GM21737 (cell line): ENCODE measurements at regions not wholly inside any gene's neighbourhood (a gene's known extent, or its start where the extent isn't known, plus 50 kb on each side); places are given as distances from the start of the nearest gene placed in this dataset.
"Not testable (repeated sequence)": the region's sequence is repeated elsewhere in the genome, so short reads cannot be mapped to it uniquely, and the experiment has no call there.

Source experiments
- ATAC-seq: cut with Tn5 transposase; IDR thresholded peaks from one replicate; pipeline ENCODE4 v1.9.1; 2021; ENCODE audit warnings: mild to moderate bottlenecking, moderate library complexity; ENCODE audit not compliant: unreplicated experiment

DNA sequence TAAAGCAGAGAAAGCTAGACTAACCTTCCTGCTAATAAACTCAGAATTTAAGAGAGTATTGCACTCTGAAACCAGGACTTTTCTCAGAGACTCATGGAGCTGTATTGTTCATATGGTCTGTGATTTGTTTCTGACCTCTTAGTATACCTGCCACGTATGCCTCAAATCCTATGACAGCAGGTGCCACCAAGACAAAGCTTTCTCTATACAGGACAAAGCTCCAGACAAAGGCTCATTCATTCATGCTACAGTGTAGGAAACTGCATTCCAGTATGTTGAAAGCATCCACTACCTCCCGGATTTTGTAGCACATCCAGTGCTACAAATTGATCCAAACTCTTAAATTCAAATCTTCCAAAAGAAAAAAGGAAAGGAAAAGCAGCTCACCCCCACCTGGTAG is 178.3 kb downstream of the CHIC2 start:
- no peak for ATAC-seq

DNA sequence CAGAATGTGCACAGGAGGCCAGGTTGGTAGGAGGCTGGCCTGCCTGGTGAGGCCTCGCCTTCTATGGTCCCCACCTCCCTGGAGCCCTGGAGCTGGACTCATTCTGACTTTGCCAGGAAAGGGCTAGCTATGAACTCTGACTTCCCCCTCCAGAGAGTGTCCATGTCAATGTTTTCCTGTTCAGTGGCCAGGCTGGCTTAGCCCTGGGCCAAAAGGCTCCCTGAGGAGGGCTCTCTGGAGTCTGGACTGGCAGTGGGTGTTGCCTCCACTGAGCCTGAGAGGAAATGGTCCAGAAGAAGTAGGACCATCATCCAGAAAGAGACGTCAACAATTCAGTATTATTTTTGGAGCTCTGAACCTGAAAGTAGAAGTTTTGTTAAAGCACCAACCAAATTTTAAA is 178.7 kb downstream of the CHIC2 start:
- no peak for ATAC-seq

DNA sequence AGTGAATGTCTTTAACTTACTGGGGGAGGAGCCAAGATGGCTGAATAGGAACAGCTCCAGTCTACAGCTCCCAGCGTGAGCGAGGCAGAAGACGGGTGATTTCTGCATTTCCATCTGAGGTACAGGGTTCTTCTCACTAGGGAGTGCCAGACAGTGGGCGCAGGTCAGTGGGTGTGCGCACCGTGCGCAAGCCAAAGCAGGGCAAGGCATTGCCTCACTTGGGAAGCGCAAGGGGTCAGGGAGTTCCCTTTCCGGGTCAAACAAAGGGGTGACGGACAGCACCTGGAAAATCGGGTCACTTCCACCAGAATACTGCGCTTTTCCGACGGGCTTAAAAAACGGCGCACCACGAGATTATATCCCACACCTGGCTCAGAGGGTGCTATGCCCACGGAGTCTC is 187.3 kb downstream of the CHIC2 start:
- ATAC-seq, result not testable (repeated sequence)

DNA sequence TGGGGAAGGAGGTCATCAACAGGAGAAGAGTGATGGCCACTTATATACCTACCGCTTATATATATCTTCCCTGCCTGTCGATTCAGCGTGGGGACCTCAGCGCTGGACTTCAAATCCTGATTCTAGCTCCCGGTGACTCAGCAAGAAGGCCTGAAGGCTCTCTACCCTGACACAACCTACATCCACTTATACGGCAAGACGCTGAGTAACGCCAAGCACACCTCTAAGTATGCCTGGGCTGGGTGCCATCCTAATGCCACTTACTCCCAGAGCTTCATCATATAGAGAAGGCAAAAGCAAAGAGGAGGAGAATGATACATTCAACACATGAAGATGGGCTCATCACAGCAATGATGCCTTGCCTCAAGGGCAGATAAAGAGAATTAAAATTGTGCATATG is 198.3 kb downstream of the CHIC2 start:
- ATAC-seq, result no peak

DNA sequence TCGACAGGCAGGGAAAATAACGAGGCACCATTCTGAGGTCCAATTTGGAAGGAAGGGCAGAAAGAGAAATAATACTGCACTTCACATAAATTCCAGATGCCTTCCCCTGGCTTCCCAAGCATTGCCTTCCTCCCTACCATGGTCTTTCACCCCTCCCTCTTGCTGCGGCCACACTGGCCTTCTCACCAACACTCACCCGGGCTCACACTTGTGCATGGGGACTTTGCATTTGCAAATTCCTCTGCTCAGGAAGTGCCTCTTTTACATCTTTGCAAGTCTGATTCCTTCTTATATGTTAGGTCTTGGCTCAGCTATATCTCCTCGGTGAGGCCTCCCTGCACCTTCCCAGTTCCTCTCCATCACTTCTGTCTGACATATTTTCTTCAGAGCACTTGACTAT is 199.4 kb downstream of the CHIC2 start:
- no peak for ATAC-seq

DNA sequence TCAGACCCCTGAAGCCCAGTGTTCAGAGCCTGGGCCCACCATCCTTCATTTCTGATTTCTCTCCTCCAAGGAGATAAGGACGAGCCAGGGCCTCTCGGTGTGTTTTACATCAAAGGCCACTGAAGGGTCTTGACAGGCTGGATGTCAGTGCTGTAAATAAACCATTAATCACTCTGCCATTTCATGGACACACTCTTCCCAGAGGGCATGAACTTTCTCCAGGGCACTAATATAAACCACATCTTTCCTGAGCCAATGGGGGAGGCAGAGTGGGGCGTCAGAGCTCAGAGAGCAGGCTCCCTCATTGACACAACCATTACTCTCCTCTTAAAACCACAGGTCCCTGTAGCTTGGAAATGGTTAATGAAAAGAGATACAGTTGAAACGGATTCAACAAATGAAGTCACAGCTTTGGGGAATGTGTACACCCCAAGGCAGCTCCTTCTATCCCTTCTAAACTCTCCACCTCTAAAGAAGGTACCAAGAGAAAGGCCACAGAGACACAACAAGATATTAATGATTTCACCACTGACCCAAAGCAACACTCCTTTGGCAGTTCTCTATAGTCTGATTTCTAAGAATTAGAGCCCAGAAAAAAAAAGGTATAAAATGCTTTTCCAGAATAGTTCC is 200.6 kb downstream of the CHIC2 start:
- ATAC-seq, result no peak

DNA sequence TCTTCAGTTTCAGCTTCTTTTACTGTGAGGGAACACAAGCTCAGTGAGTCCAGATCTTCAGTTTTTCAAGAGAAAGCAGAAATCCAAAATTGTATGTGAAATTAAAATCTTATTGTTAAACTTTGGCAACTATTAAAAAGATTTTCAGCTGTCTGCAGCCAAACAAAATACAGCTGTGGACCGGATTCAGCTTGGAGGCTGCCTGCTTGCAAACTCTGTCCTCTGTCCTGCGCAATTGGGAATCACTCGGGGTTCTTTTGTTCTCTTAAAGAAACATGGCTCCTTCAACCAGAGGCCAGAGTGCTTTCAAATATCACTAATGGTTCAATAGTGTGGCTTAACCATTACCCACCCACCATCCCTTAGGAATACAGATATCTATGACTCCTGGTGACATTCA is 201.2 kb downstream of the CHIC2 start:
- no peak for ATAC-seq

DNA sequence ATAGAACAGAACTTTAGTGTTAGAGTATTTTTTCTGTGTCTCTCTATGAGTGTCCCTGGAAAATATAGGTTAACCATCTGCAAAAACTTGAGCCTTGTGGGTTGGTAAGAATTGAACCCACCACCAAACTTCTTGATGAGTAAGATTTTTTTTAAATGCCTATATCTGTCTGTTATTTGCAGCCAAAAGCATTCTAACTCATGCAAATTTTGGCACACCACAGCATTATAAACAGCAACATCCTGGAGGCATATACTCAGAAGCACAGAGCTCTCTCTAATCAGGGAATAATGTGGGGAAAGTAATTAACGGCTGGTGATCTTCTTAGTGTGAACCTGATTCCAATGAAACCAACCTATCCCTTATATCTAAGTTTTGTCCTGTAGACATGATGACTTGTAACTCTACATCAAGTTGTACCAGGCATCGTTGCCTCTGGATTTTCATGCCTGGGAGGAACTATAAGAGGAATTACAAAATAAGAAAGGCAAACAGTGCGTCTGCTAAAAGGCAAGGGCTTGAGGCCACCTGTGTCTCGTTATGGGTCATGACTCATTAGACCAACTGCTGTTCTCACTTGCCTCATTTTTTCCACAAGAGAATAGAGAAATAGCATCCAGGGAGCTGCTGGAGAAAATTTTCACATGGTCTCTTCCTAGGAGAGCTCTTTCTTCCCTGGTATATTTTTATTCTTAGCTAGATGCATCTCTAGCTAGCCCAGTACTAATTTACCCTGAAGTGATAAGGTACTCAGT is 202.4 kb downstream of the CHIC2 start:
- no peak for ATAC-seq

DNA sequence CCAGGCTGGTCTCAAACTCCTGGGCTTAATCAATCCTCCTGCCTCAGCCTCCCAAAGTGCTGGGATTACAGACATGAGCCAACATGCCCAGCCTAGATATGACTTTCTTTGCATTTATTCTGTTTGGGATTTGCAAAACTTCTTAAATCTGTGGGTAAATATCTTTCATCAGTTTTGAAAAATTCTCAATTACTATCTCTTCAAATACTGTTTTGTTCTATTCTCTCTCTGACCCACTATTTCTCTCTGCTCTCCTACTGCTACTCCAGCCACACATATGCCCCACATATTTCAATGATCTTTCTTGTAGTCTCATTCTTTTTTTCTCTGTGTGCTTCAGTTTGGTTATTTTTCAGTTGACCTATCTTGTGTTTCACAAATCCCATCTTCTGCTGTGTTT is 205.1 kb downstream of the CHIC2 start:
- ATAC-seq, result no peak

DNA sequence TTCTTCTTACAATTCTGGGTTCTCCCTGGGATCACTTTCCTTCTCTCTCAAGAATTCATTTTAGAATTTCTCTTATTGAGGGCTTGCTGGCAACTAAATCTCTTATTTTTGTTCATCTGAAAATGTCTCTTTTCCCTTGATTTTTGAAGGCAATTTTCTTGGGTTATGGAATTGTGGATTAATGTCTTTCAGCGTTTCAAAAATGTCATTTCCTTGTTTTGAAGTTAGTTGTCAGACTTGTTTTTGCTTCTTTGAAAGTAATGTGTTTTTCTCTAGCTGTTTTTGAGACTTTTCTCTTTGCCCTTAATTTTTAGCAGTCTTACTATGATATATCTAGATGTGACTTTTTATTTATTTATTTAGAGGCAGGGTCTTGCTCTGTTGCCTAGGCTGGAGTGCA is 205.7 kb downstream of the CHIC2 start:
- ATAC-seq, result no peak

DNA sequence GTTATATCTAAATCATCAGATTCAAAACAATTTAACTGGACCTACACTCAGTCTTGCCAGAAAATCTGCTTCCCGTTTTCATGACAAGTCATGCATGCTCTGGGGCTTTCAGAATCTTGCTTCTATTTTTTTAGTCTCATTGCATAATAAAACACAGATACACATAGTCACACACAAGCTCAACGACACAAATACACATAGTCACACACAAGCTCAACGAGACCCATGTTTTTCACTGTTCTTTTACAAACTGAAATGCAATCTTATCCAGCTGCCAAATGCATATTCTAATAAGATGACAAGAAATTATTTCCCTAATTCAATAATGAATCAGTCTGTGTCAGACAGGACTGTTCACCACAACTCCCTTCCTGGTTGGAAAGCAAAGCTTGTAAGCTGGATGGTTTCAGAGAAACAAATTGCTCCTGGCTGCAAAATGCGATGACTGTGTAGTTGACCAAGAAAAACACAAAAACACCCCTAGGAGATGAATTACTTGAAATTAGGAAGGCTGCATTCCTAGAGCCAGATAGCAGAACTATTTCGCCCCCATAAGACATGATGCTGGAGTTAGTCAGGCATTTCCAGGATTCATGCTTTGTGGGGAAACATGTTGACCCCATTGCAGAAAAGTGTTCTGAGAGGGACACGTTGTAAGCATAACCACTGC is 208.7 kb downstream of the CHIC2 start:
- no peak for ATAC-seq

DNA sequence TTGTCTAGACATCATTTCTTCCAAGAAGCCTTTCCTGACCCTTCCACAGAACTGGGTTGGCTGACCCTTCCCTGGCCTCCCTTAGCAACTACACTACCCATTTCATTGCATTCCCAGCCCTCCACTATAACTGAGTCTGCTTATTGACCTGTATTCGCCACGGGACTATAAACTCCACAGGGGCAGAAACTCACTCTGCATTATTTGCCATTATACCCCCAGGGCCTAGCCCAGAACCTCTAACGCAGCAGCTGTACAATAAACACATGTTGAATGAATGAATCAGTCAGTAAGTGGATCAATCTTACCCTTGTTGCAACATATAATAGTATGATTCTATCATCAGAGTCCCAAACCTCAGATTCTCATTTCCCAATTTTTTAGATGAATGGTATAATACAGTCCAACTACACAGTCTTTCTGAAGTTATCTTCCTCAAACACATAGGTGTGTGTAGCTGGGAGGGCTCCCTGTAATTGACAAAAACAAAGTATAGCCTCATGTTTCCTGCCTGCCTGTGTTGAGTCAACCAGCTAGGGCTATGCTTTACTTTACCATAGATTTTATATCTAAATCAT is 209.3 kb downstream of the CHIC2 start:
- ATAC-seq, result no peak

DNA sequence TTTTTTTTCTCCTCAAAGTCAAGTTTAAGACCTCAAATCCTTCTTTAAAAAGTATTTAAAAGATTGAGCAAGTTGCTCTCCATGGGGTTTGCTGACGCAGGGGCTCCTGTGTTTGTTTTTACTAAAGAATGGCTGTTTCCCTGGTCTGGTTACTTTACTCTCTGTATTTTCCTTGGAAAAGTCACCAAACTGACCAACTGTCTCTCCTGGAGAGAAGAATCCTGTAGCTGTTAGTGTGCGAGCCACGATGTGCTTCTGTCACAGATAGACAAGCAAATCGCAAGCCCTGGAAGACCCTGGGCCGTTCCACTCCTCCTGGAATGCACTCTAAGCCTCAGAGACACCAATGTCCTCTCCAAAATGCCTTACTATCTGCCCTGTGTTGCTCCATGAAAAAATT is 212.1 kb downstream of the CHIC2 start:
- ATAC-seq, result no peak

DNA sequence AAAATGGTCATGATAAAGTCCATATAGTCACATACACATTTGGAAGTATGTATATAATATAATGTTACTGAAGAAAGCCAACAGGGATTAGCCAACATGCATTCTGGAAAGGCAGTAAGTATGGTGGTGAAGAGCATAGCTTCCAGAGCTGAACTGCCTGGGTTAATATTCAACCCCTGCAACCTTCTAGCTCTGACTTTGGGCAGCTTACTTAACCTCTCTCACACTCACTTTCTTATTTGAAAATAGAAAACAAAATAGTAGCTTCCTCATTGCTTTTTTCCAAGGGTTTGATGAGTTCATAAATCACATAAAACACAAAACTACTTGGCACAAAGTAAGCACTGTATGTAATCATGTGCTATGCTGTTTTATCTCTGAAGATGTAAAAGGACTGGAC is 216.4 kb downstream of the CHIC2 start:
- no peak for ATAC-seq

DNA sequence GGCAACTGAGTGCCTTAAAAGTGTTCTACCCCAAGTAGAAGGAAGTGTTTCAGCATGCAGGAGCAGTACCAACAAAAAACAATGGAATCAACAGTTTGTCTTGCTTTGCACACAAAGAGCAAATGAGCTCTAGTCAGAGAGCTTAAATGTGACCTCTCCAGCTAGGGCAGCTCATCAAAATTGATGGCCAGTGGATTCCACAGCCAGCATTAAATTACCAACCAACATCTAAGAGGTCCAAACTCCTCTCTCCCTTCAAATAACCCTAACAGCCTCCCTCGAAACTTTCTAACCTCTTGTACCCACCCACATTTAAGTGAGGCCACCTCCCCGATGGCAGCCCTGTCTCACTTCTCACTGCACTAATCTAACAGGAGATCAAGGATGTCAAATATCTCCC is 219.9 kb downstream of the CHIC2 start:
- ATAC-seq, result no peak

DNA sequence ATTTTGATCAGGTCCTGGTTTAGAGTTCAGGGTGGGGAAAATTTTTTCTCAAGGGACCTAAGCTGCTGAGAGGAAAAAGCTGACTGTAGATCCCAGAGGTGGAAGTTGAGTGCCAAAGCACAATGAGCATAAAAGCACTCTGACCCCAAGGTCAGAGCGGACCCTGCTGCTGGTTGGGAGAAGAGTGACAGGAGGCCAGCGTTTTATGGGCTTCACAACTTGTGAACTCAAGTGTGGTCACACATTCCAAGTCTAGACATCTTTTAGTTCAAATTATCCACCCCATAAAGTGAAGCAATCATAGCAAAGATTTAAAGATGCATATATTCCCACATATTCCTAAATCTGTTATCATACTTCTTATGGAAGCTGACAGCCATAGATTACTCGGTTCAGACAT is 220.3 kb downstream of the CHIC2 start:
- no peak for ATAC-seq

DNA sequence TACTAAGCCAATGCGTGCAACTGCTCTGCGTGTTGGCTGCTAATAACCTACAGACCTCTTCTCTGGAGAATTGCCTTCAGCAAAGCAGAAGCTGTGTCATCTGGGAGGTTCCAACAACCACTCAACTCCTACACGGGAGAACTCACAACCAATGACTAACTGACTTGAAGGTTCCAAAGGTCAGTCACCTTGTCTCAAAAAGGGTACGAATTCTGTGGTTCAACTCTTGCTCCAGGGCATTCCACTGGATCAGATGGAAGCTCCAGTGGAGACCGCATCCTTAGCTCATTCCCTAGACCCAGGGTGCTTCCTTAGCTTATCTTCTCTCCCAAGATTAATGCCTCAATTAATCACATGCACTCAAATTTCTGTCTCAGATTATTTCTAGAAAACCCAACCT is 222.7 kb downstream of the CHIC2 start:
- no peak for ATAC-seq

DNA sequence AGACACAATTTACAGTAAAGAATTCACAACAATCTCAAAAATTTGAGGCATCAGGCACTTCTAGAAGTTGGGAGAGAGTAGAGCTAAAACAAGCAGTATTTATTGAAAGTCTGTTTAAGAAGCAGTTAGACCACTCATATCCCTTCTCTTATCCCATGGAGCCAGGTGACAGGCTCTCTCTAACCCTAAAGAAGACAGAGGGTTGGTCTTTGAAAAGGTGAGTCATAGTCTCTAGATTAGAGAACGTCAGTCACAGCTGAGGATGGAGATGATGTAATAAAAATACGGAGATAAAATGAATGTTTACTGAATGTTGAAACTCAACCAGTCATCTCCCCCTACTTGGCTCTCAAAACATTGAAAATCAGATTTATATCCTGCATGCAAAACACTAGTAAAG is 223.8 kb downstream of the CHIC2 start:
- no peak for ATAC-seq

DNA sequence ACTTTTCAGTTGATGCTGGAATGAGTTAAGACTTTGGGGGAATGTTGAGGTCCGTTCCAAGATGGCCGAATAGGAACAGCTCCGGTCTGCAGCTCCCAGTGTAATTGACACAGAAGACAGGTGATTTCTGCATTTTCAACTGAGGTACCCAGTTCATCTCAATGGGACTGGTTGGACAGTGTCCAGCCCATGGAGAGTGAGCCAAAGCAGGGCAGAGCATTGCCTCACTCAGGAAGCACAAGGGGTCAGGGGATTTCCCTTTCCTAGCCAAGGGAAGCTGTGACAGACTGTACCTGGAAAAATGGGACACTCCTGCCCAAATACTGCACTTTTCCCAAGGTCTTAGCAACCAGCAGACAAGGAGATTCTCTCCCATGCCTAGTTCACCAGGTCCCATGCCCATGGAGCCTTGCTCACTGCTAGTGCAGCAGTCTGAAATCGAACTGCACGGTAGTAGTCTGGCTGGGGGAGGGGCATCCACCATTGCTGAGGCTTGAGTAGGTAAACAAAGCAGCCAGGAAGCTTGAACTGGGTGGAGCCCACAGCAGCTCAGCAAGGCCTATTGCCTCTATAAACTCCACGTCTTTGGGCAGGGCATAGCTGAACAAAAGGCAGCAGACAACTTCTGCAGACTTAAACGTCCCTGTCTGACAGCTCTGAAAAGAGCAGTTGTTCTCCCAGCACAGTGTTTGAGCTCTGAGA is 231.0 kb downstream of the CHIC2 start:
- not testable (repeated sequence) for ATAC-seq

DNA sequence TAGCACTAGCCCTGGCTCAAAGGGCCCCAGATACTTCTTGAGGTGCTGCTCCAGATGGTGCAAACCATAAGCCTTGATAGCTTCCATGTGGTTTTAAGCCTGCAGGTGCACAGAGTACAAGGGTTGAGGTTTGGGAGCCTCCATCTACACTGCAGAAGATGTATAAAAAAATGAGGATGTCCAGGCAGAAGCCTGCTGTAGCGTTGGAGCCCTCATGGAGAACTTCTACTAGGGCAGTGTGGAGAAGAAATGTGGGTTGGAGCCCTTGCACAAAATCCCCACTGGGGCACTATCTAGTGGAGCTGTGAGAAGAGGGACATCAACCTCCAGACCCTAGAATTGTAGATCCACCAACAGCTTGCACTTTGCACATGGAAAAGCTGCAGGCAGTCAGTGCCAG is 231.9 kb downstream of the CHIC2 start:
- no peak for ATAC-seq

DNA sequence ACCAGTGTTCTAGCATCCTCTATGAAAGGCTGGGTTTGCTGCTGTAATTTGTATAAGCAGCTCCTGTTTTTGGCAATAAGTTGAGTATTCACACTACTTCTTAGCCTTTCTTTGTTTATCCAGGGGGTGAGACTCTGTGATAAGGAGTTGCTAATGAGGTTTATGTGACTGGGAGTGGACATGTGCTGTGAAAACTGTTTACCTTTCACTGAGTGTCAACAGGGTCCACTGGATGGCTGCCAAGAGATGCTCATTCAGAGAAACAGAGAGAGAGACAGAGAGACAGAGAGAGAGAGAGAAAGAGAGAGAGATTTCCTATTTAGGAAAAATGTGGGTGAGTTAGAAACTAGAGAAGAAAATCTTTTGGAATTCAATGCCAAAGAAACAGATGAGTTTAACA is 233.9 kb downstream of the CHIC2 start:
- ATAC-seq, result no peak
